ENCODE measurements at regions not wholly inside any gene's neighbourhood (a gene's known extent, or its start where the extent isn't known, plus 50 kb on each side); places are given as distances from the start of the nearest gene placed in this dataset.
"Not testable (repeated sequence)": the region's sequence is repeated elsewhere in the genome, so short reads cannot be mapped to it uniquely, and the experiment has no call there.

DNA sequence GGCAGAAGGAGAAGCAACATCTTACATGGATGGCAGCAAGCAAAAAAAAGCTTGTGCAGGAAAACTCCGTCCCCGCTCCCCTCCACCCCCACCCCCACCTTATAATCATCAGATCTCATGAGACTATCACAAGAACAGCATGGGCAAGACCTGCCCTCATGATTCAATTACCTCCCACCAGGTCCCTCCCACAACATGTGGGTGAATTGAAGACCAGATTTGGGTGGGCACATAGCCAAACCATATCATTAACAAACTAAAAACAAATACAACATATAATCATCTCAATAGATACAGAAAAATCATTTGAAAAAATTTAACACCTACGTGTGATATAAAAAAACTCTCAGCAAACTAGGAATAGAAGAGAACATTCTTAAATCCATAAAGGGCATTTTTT is 88.8 kb downstream of the BUD13 start:
- no peak overlapping the region for H3K27ac Mint-ChIP-seq
- H3K27me3 Mint-ChIP-seq (ENCODE audit: insufficient read depth, low read depth) = peaks cover 5% of the 10 kb centered on the region
- DNase-seq (ENCODE audit: low spot score) = no peak
- Histone ChIP-seq H4K20me1 (ENCODE audit: low read depth) (no peaks in the 10 kb centered on the region), H3K79me2 (ENCODE audit: low read depth) (no peaks in the 10 kb centered on the region), H3K4me3 (no peak overlapping the region), H3F3A (ENCODE audit: low read depth) (no peaks in the 10 kb centered on the region), H3K9ac (no peak overlapping the region), H3K4me1 (peaks cover 21% of the 10 kb centered on the region), H3K27ac (no peak overlapping the region), H2AFZ (replicated peaks) (no peak overlapping the region), H3K36me3 (no peaks in the 10 kb centered on the region), H3K4me2 (no peak overlapping the region), H3K9me3 (ENCODE audit: low read depth) (no peaks in the 10 kb centered on the region), H3K27me3 (no peaks in the 10 kb centered on the region)
- no peaks in the 10 kb centered on the region for H3K36me3 Mint-ChIP-seq
- H3K4me1 Mint-ChIP-seq = peaks cover 16% of the 10 kb centered on the region
- no peak for TF ChIP-seq EZH2phosphoT487 (IDR thresholded peaks at IDR 0.05)
- no peak for TF ChIP-seq CTCF (IDR thresholded peaks at IDR 0.05)
- TF ChIP-seq EZH2 (IDR thresholded peaks at IDR 0.05) = no peak
- H3K4me3 Mint-ChIP-seq = no peak overlapping the region
- peaks cover 8% of the 10 kb centered on the region for H3K9me3 Mint-ChIP-seq

DNA sequence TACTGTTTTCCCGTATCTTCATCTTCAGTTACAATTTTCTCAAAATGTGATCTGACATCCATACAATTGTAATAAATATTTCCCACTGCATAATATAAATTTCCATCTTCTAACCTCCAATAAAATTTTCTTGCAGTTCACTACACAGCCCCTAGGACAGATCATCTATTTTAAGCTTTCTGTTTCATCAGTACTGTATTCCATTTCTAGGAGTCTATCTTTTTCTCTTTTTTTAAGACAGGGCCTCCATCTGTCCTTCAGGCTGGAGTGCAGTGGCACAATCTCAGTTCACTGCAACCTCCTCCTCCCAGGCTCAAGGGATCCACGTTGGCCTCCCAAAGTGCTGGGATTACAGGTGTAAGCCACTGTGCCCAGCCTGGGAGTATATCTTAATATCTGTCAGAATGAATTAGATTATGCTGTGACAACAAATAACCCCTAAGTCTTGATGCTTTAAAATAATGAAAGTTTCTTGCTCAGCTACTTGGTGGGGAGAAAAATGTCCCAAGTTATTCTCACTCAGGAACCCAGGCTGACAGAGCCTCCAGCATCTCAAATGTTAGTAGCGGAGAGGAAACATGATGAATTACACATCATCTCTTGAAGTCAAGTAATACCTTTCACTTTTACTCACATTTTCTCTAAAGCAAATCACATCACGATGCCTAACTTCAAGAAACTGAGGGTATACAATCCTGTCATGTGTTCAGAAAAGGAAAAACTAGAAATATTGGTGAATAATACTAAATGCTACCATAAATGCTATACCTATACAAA is 92.2 kb downstream of the BUD13 start:
- DNase-seq (ENCODE audit: low spot score) = no peak
- Mint-ChIP-seq H3K27ac (no peak overlapping the region), H3K4me1 (no peaks in the 10 kb centered on the region), H3K36me3 (no peaks in the 10 kb centered on the region), H3K9me3 (peaks cover 15% of the 10 kb centered on the region), H3K4me3 (no peak overlapping the region), H3K27me3 (ENCODE audit: insufficient read depth, low read depth) (peaks cover 2% of the 10 kb centered on the region)
- Histone ChIP-seq H4K20me1 (ENCODE audit: low read depth) (no peaks in the 10 kb centered on the region), H3K4me3 (no peak overlapping the region), H3K27me3 (no peaks in the 10 kb centered on the region), H3K79me2 (ENCODE audit: low read depth) (no peaks in the 10 kb centered on the region), H3K27ac (no peak overlapping the region), H3F3A (ENCODE audit: low read depth) (no peaks in the 10 kb centered on the region), H3K4me1 (peaks cover 4% of the 10 kb centered on the region), H3K4me2 (no peak overlapping the region), H3K9me3 (ENCODE audit: low read depth) (no peaks in the 10 kb centered on the region), H3K9ac (no peak overlapping the region), H2AFZ (replicated peaks) (no peak overlapping the region), H3K36me3 (no peaks in the 10 kb centered on the region)
- no peak for TF ChIP-seq CTCF (IDR thresholded peaks at IDR 0.05)
- TF ChIP-seq EZH2 (IDR thresholded peaks at IDR 0.05) = no peak
- no peak for TF ChIP-seq EZH2phosphoT487 (IDR thresholded peaks at IDR 0.05)

GRCh38 chr11:116678887-116679286 is 93.9 kb downstream of the BUD13 start:
- Histone ChIP-seq H3K9me3 (ENCODE audit: low read depth) (no peaks in the 10 kb centered on the region), H3F3A (ENCODE audit: low read depth) (peaks cover 12% of the 10 kb centered on the region), H2AFZ (replicated peaks) (no peak overlapping the region), H3K4me3 (no peak overlapping the region), H3K27me3 (no peaks in the 10 kb centered on the region), H3K79me2 (ENCODE audit: low read depth) (no peaks in the 10 kb centered on the region), H3K4me1 (peaks cover 4% of the 10 kb centered on the region), H3K4me2 (no peak overlapping the region), H4K20me1 (ENCODE audit: low read depth) (no peaks in the 10 kb centered on the region), H3K27ac (no peak overlapping the region), H3K9ac (no peak overlapping the region), H3K36me3 (no peaks in the 10 kb centered on the region)
- TF ChIP-seq EZH2 (IDR thresholded peaks at IDR 0.05) = no peak
- no peak for TF ChIP-seq EZH2phosphoT487 (IDR thresholded peaks at IDR 0.05)
- no peak for TF ChIP-seq CTCF (IDR thresholded peaks at IDR 0.05)
- Mint-ChIP-seq H3K36me3 (no peaks in the 10 kb centered on the region), H3K4me3 (no peak overlapping the region), H3K27me3 (ENCODE audit: insufficient read depth, low read depth) (peaks cover 2% of the 10 kb centered on the region), H3K27ac (no peak overlapping the region), H3K9me3 (peaks cover 12% of the 10 kb centered on the region), H3K4me1 (no peaks in the 10 kb centered on the region)
- no peak for DNase-seq (ENCODE audit: low spot score)

GRCh38 chr11:116667318-116667717 is 105.5 kb downstream of the BUD13 start:
- not testable (repeated sequence) for DNase-seq (ENCODE audit: low spot score); H2AFZ ChIP-seq (replicated peaks); H3K4me3 Mint-ChIP-seq; H3K27ac ChIP-seq; H3K4me3 ChIP-seq; H3K4me1 ChIP-seq; H4K20me1 ChIP-seq (ENCODE audit: low read depth); H3K79me2 ChIP-seq (ENCODE audit: low read depth); H3K9ac ChIP-seq; H3K27ac Mint-ChIP-seq; H3K27me3 Mint-ChIP-seq (ENCODE audit: insufficient read depth, low read depth); H3K4me1 Mint-ChIP-seq; H3K27me3 ChIP-seq; H3K4me2 ChIP-seq; H3K9me3 ChIP-seq (ENCODE audit: low read depth); H3K36me3 ChIP-seq; H3K36me3 Mint-ChIP-seq; H3F3A ChIP-seq (ENCODE audit: low read depth)
- peaks cover 27% of the 10 kb centered on the region for H3K9me3 Mint-ChIP-seq

DNA sequence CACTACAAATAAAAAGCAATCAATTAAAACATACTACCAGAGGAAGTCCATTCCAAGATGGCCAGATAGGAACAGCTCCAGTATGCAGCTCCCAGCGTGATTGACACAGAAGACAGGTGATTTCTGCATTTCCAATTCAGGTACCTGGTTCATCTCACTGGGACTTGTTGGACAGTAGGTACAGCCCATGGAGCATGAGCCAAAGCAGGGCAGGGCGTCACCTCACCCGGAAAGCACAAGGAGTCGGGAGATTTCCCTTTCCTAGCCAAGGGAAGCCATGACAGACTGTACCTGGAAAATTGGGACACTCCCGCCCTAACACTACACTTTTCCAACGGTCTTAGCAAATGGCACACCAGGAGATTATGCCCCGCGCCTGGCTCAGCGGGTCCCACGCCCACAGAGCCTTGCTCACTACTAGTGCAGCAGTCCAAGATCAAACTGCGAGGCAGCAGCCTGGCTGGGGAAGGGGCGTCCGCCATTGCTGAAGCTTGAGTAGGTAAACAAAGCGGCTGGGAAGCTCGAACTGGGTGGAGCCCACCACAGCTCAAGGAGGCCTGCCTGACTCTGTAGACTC is 106.0 kb downstream of the BUD13 start:
- H3K4me1 ChIP-seq; H3K4me3 Mint-ChIP-seq; H3K36me3 ChIP-seq; H3K9ac ChIP-seq; H3K79me2 ChIP-seq (ENCODE audit: low read depth); H3K27me3 Mint-ChIP-seq (ENCODE audit: insufficient read depth, low read depth); H3K4me2 ChIP-seq; H3K27me3 ChIP-seq; H4K20me1 ChIP-seq (ENCODE audit: low read depth); H3K27ac ChIP-seq; H3K9me3 ChIP-seq (ENCODE audit: low read depth); H3K4me3 ChIP-seq; DNase-seq (ENCODE audit: low spot score); H3F3A ChIP-seq (ENCODE audit: low read depth); H2AFZ ChIP-seq (replicated peaks); H3K36me3 Mint-ChIP-seq; H3K27ac Mint-ChIP-seq; H3K4me1 Mint-ChIP-seq: not testable (repeated sequence)
- peaks cover 27% of the 10 kb centered on the region for H3K9me3 Mint-ChIP-seq
